ENCODE measurements at regions not wholly inside any gene's neighbourhood (a gene's known extent, or its start where the extent isn't known, plus 50 kb on each side); places are given as distances from the start of the nearest gene placed in this dataset.
"Not testable (repeated sequence)": the region's sequence is repeated elsewhere in the genome, so short reads cannot be mapped to it uniquely, and the experiment has no call there.

DNA sequence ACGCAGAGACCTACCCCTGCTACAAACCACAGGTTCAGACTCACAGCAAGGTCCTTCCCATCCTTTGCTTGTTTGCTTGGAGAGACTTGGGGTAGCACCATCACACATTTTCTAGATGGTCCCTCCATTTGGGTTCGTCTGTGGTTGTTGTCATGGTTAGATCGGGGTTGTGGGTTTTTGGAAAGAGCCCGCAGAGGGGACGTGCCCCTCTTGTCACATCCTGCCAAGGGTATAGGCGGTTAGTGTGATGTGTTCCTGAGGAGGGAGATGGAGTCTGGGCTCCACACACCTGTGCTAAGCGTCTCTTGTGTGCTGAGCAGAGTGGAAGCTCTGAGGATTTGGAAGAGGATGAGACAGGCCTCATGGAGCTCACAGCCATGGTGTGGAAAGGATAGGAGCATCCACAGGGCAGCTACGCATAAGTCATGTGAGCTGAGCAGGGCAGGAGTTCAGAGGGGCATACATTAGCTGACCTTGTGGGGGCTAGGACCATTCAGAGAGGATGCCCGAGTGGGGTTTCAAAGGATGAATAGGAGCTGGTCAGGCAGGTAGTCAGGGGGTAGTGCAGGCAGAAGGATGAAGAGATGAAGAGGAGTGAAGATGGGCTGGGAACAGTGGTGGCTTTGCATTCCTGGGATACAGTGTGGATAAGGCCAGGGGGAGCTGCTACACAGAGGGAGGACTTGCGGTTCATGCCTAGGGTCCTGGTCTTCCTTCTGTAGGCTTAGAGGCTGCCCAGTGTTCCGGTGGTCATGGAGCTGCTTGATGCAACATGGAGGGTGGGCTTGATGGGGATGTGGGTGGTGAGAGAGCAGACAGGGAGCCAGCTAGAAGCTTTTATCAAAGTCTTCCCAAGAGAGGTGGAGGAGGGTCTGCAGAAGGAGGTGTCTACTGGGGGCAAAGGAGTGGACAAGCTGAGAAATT, 62.9 kb downstream of the ACKR3 start:
- DNase-seq = no peak

DNA sequence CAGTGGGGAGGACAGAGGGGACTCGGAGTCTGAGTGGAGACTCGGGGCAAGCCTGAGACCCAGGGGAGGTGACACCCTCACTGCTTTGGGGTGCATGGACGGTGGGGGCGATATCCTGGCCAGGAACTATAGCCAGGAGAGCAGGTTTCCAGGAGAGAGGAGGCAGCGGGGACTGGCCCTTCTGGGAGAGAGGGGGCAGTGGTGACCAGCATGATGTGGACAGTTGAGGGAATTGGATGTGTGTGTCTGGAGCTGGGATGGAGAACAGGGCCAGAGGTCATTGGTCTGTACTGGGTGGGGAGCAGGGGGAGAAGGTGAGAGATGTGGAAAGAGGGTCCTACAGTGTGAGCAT, 63.6 kb downstream of the ACKR3 start:
- DNase-seq = no peak

DNA sequence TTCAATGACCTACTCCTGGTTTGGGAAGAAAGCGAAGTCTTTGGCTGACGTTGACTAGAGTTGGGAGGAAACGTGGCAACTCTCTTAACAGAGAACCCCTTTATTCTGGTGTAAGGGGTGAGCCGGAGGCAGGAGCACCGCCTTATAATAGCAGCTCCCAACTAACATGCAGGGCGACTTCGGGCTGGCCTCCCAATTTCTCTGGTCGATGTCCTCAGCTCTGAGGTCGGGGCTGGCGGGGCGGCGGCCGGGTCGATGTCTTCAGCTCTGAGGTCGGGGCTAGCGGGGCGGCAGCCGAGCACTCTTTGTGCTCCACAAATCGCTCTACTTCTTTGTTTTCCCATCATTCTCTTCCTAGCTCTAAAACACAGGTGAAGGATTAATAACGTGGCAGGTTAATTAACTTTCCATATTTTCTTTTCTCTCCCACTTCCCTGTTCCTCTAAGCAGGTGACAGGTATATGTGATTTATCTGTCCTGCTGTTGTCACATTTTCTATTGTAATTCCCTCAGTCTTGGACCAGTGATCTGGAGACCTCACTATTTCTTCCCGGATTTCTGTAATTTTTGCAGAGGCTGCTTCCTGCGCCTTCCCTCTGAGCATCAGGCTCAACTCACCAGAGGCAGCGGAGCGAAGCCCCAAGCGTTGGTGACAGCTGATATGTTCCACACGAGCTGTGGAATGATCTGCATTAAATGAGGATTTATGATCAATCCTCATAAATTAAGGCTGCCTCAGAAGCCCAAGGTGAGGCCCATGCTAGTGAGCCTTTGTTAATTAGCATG, 64.3 kb downstream of the ACKR3 start:
- DNase-seq = no peak

DNA sequence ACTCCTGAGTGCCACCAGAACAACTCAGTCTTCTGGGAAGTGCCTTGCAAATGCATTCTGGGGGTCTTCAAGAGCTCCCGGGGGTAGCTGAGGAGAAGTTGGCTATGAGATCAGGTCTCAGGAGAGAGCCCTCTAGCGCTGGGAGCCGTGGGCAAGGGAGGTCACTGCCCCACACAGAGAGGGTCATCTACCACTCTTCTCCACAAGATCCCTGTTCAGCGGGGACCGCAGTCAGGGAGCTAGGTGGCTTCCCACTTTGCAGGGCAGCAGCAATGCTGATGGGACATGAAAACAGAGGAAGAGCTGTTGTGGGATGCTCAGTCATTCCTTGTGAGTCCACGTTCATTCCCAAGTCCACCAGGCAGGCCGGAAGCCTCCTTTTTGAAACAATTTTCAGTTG, 66.6 kb downstream of the ACKR3 start:
- DNase-seq = no peak

DNA sequence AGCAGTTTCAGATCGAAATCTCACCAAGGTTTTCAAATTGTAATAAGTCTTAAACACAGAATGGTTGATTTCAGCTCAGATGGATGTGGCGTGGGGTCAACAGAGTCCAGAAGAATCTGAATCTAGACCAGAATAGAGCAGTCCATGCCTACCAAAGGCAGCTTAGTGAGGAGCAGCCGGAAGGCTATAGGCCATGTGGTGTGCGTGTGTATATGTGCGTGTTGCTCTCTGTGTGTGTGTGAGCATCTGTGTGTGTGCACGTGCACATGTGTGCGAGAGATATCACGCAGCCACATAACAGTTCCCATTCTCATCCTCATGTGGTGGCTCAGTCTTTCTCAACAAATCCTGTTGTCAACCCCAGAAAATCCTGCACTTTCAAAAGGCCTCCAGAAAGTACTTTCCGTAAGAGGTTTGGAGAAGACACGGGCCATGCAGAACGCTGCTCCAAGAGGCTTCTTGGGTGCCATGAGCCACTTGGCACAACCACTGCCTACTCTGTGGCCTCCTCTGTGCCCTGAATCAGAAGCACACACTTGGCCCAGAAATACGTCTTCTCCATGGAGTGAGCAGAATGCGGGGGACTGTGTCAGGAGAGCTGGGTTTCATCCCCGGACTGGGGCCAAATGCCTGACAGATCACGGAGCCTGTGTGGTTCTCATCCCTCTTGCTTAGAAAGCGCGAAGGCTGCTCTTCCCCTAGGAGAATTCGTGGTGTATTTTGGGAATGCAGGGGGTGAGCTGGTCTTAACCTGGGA, 67.3 kb downstream of the ACKR3 start:
- DNase-seq = no peak

DNA sequence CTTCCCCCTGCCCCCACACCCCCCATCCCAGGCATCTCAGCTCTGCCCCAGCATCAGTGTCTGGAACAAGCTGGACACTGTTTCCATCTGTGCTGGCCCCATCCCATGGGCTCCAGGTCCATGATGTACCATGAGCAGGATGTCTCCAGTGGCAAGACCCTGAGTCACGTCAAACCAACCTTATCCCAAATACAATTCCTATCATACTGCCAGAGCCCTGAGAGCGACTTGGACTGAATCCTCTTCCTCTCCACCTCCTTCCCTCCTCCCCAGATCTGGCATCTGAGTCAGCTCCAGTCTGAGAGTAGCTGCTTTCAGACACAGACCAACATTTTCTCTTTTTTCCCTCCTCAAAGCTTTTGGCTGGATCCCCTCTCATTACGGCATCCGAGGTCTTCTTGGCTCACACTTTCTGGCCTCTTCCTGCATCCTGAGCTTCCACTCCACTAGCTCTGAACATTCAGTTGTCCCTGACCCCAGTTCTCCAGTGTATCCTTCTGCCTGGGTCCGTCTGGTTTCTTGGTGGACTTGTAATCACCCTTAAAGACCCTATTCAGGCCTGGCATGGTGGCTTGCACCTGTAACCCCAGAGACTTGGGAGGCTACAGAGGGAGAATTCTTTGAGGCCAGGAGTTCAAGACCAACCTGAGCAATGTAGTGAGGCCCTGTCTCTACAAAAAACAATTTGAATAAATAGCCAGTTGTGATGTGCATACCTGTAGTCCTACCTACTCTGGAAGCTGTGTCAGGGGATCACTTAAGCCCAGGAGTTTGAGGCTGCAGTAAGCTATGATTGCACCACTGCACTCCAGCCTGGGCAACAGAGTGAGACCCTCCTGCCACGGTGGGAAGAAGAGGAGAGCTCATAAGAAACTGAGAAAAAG, 68.3 kb downstream of the ACKR3 start:
- no peak for DNase-seq

DNA sequence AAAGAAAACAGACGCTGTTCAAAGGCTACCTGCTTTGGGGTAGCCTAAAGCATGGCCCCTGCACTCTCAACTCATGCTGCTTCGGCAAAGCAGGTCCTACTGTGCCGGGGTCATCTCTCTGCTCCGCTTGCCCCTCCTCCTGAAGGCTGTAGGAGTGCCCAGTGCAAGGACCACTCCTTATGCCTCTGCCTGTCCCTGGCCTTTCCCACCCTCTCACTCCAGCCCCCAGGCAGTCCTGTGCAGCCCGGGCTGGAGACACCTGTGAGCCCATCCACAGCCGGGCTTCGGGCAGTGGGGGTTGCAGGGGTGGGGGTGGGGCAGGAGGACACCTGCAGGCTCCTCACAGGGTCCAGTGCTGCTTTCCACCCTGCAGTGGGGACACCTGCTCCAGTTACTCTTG, 69.1 kb downstream of the ACKR3 start:
- DNase-seq = no peak

DNA sequence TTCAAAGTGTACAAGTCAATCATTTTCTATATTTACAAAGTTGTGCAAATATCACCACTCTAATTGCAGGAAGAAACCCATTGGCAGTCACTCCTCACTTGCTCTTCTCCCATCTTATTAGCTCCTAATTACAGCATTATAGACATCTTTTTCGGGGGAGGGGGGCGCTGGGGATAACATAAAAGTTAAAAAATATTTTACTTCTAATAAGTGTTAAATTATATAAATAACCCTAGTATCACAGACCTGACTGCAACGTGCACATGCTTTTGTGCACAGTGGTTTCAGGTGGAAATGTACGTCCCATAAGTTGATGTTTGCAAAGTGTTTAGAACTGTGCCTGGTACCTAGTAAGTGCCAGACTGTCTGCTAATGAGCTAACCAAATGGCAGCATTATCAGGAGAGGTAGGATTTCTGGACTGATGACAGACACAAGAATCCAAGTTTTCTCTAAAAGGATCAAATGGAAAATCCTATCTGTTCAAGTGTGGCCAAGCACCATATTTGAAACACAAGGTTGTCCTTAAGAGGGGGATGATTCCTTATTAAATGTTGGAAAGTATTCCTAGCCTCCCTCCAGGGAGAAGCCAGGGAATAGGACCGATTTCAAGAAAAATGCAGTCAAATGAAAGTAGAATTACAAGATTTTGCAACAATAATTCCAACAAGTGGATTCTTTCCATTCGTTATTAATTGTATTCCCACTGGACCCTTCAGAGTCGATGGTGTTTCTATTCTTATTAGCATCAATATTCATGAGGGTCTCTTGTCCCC, 70.0 kb downstream of the ACKR3 start:
- DNase-seq = no peak

DNA sequence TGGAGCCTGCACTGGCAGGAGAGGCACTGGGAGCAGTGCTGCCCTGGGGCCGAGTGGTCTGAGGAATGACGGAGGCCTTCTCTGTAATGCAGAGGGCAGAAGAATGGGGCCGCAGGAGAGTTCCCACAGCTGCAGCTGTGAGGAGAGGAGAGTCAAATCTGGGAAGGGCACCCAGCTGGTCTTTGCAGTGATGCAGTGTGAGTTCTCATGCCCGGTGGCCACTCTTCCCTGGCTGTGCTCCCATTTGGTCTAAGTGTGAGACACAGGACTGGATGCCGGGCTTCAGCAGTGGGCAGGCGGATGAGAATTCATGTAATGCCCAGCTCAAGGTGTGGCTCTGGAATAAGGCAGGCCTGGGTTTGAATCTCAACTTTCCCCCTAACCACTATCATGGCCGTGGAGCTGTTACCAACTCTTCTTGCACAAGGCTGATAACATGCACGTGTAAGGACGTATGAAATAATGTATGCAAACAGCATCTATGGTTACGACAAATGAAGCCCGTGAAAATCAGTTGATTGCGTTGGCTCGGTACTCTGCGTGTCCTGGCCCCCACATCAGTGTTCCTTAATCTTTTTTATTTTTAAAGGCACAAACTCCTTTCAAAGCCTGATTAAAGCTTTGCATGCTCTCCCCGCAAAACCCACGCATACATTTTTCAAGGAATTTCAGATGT, 71.6 kb downstream of the ACKR3 start:
- DNase-seq = no peak

DNA sequence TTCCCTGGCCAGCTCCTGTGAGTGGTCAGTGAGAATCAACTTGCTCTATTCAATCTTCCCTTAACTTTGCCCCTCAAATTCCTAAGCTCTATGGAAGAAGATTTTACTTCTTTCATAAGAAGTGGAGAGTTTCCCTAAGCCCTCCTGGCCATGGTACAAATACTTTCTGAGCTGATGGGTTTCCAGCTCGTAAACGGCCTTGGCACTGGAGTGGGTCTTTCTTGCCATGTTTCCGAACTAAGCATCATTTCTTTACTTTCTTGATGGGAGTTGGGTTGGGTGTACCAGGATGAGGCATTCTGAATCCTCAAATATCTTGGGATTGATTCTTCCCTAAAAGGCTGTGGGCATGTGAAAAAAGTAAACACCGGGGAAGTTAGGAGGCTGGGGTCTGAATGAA, 72.5 kb downstream of the ACKR3 start:
- DNase-seq = no peak

DNA sequence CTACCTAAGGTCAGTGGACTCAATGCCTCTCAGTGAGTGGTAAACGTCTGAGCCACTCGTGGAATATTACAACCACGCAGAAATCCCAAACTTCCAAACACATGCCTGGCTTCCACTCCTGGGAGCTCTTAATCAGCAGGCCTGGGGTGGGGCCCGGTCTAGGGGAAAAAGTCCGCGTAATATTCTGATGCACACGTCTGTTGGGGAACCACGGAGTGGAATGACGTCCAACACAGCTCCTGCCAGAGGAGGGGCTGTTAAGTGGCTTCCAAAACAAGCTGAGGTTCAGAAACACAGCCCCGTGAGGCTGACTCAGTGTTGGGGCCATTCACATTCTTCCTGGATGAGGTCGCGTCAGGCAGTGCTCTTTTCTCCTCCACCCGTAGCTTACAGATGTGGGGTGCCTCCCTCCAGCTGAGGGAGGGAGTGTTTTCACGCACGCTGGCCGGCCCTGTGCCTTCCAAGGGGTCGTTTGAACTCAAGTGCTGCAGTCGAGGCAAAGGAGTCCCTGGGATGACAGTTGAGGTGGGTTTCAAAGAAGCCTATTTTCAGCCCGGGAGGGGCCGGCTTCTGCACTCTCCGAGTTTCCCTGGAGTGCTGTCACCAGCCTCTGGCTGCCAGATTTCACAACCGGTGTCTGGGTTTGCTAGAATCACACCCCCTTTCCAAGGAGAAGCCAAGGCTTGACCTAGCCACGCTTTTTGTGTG, 73.1 kb downstream of the ACKR3 start:
- DNase-seq = no peak

DNA sequence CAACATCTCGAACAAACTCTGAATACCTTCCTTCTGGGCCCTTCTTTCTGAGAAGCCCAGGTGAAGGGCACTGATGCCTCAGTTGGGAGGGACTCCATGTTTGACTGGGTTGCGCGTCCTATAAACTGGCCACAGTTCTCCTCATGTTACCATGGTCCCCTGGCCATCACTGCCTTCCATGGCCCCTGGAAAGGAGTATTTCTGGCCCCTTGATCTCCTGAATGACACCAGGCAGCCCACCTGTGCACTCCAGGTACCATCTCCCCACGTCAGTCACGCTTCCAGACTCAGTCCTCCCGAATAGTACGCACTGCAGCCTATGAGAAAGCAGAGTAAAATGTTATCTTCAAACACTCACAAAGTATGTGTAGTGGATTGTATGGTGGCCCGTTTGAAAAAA, 73.9 kb downstream of the ACKR3 start:
- DNase-seq = no peak

DNA sequence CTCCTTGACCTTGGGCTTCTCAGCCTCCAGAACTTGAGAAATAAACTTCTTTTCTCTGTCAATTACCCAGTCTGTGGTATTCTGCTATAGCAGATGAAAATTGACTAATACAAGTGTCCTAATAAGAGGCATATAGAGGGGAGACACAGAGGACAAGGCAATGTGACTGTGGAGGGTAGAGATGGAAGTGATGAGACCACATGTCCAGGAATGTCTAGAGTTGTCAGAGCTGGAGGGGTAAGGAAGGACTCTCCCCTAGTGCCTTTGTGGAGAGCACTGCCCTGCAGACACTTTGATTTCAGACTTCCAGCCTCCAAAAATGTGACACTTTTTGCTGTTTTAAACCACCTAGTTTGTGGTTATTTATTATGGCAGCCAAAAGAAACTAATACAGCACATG, 74.4 kb downstream of the ACKR3 start:
- DNase-seq = no peak

DNA sequence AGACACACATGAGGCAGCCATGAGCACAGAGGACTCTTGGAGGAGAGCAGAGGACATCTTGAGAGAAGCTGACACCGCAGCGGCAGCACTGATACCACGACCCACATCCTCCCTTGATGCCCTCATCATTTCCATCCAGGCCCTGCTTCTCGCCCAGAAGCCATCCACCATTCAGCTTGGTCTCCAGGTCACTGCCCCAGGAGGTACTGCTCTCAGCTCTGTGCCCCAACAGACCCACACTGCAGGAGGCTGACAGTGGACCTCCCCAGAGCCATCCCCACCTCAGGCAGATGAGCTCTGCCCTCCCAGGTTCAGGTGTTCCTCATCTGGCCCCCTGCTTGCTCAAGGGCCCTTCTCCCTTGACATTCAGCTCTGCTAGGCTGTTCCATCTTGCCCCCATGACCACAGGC, 74.9 kb downstream of the ACKR3 start:
- no peak for DNase-seq

DNA sequence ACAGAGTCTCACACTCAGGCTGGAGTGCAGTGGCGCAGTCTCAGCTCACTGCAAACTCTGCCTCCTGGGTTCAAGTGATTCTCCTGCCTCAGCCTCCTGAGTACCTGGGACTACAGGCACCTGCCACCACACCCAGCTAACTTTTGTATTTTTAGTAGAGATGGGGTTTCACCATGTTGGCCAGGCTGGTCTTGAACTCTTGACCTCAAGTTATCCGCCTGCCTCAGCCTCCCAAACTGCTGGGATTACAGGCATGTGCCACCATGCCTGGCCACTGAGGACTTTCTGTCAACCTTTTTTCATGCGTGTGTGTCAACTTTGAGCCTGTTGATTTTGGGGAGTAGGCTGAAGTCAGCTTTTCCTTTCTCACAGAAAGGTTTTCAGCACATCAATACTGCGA, 75.5 kb downstream of the ACKR3 start:
- DNase-seq = not testable (repeated sequence)

DNA sequence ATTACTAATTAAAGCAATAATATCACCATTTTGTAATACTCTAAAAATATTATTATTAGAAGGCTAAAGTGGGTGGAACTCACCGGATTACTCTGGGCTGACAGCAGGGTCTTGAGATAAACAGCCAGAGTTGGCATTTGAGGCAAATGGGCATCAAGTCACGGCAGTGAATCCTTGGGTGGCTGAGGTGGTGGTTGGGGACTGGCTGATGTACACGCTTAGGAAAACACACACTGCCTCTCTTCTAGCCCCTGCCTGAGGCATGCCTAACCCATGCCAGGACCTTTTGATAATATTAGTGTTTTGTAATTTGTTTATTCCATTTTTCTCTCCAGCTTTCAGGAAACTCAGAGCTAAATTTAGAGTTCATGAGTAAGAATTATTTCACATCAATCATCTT, 76.8 kb downstream of the ACKR3 start:
- no peak for DNase-seq

DNA sequence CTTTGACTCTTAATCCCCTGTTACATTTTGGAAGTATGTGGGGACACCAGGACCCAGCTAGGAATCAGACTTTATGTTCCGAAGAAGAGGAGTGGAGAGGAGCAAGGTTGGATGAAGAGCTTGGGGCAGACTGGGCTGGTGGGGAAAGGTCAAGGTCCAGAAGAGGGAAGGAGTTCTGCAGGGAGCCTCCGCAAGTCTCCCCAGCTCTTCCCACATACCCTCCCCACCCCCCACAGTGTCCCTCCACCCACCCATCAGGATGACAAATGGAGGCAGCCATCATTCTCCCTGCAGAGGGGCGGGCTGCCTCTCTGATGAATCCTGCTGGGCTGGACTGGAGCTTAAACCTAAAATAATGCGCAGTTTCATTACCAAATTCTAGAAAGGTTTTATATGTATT, 77.2 kb downstream of the ACKR3 start:
- DNase-seq = no peak

DNA sequence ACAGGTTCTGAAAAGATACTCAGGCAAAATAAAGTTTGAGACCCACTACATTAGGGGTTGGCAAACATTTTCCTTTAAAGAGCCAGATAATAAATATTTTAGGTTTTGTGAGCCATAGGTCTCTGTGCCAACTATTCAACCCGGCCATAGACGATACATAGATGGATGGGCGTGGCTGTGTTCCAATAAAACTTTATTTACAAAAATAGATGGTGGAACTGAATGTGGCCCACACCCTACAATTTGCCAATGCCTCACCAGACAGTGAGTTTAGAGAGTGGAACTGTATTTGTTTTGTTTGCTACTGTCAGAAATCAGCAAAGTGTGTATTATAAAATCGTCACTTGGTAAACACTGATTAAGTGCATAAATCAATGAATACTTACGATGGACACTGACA, 78.0 kb downstream of the ACKR3 start:
- no peak for DNase-seq

DNA sequence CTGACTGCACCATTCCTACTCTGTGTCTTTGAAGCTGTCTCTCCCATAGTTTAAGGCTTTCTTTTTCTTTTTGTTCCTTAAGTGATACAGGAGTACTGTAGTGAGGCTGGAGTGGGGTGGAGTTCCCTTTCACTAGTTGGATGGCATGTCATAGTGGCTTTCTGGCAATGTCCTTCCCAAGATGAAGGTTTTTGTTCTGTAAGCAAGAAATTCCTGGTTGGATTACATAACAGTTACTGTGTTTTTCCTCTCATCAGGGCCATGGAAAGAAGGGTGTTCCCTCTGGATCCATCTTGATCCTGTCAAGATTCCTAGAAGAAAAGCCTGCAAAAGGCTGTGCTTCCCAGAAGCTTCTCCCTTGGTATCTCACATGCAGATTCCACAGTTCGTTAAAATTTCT, 84.2 kb downstream of the ACKR3 start:
- DNase-seq = no peak

DNA sequence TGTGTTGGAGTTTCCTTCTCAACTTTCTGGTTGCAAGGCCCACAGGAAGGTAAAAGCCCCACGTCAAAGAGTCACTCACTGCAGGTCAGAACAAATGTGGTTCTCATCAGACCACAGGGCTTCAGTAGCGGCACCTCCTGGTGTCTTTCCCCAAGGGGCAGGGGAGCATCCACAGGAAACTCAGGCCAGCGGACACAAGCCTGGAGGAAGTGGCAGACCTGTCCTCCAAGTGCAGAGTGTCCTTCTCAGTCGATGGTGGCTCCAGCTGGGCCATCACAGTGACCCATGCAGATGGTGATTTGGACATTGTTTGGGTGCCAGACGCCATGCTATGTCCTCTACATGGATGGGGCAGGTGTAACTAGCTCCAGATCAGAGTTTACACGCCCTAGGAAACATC, 84.9 kb downstream of the ACKR3 start:
- no peak for DNase-seq

DNA sequence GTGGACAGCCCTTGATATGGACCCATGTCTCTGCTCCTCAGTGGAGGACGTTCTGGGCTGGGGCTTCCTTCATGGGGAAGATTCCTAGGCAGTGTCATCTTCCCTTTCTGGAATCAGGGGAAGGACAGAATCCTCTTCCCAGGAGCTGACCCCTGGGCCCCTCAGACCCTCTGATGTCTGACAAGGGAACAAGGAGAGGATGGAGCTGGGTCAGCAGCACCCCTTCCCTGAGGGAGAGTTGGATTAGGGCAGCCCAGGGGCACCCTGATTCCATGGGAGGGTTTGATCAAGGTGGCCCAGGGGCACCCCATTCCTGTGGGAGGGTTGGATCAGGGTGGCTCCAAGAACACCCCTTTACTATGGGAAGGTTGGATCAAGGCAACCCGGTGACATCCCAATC, 86.5 kb downstream of the ACKR3 start:
- DNase-seq = no peak

Data from activated naive CD4-positive, alpha-beta T cell treated with anti-CD3 and anti-CD28 coated beads, Interleukin-2, amount 50 U/mL, for 16 hours (primary cell).